Inflammatory macrophage treated with lipopolysaccharide for 4 hours (primary cell): ENCODE measurements at regions not wholly inside any gene's neighbourhood (a gene's known extent, or its start where the extent isn't known, plus 50 kb on each side); places are given as distances from the start of the nearest gene placed in this dataset.
A peak's percentile ranks its signal among the peaks of the same experiment; 100 is the strongest.
"Not testable (repeated sequence)": the region's sequence is repeated elsewhere in the genome, so short reads cannot be mapped to it uniquely, and the experiment has no call there.

Experiments used
- DNase-seq: peaks from one replicate; pipeline ENCODE4 v3.0.0-alpha.2; 2020

- DNase-seq, result no peak
Observed at GRCh38 chr1:71345491-71345890, 264.7 kb upstream of the ZRANB2 start.

DNA sequence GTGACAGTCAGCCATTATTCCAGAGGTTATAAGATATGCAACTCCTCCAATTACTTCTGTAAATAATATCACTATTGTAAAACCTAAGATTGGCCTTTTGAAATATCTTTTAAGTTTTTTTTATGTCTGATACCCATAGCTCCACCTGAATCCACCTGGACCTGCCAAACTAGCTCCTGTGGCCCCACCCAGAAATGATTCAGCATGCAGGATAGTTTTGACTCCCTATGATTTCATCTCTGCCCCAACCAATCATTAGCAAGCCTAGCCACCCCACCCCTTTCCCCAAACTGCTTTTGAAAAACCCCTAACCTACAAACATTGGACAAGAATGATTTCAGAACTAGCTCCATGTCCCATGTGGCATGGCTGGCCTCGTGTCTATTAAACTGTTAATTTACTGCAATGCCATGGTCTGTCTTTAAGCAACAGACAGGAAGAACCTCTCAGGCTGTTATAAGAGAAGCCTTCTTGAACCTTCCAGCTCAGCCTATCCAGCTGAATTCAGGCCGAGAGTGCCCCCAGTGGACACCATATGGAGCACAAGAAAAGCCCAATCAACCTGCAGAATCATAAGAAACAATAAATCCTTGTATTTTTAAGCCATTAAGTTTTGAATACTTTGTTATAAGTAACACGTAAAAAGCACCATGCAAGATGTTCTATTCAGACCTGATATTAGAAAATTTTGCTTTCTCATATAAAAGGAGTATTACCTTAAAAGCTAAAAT is 263.0 kb upstream of the ZRANB2 start:
- DNase-seq, result no peak

DNA sequence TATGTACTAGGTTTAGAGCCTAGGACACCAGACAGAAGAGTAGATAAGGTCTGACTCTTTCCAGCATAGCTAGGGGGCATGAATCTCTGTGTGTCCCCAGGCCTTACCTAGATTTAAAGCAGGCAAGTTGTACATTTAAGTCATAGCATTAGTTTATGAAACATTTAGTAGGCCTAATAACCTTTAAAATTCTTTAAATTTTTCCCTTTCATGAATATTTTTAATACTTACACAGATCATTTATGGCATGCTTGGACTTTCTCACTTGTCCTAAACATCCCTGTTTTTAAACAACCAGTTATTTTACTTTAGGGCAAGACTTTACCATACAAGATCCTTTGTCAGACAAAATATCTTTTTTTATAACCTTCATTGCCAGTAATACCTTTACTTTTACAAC is 258.4 kb upstream of the ZRANB2 start:
- DNase-seq, result no peak

GRCh38 chr1:71330991-71331390 is 250.2 kb upstream of the ZRANB2 start:
- no peak for DNase-seq

DNA sequence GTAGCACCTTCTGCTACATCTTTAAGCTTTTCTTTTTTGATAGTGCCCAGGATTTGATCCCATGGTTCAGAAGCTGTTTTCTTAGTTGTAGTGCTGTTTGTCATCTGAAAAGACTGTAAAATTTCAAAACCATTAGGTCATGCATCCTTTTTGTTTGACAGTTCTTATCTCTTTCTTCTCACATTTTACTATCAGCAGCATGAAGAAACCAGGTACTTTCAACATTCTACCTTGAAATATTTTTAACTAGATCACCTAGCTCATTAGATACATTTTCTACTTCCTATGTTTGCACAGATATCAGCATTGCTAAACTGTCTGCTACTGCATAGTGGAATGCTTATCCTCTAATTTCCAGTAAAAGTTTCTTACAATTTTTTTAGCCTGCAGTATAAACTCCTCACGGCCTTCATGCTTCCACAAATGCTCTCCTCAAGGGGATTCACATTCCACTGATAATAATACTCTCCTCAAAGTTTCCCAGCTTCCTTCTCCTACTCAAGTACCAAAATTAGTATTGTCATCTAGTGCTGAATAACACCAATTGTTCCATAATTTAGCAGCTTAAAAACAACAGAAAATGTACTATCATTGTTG is 243.9 kb upstream of the ZRANB2 start:
- DNase-seq, result no peak

- DNase-seq, result no peak
Observed at GRCh38 chr1:71312545-71312944, 231.7 kb upstream of the ZRANB2 start.

GRCh38 chr1:71311376-71311775 is 230.5 kb upstream of the ZRANB2 start:
- DNase-seq, result no peak

GRCh38 chr1:71307451-71307850 is 226.6 kb upstream of the ZRANB2 start:
- DNase-seq, result no peak

GRCh38 chr1:71304125-71304524 is 223.3 kb upstream of the ZRANB2 start:
- no peak for DNase-seq

- DNase-seq, result no peak
Observed at GRCh38 chr1:71303617-71304041, 222.8 kb upstream of the ZRANB2 start.

DNA sequence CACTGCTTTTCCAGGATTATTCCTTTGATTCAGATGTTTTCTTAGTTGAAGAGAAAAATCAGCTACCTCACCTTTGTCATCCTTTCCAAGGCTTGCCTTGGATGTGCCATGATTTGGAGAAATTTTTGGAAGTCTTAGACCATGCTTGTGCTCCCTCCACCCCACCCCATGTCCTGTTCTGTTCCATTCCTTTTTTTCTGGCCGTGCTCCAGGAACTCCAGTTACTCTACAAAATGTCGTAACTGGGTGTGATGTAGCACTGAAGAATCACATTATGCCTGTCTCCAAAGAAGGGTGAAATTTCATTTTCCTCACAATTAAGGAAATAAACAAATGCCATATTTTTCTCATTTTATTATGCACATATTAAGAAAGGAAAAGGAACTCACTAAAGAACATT is 217.8 kb upstream of the ZRANB2 start:
- no peak for DNase-seq

DNA sequence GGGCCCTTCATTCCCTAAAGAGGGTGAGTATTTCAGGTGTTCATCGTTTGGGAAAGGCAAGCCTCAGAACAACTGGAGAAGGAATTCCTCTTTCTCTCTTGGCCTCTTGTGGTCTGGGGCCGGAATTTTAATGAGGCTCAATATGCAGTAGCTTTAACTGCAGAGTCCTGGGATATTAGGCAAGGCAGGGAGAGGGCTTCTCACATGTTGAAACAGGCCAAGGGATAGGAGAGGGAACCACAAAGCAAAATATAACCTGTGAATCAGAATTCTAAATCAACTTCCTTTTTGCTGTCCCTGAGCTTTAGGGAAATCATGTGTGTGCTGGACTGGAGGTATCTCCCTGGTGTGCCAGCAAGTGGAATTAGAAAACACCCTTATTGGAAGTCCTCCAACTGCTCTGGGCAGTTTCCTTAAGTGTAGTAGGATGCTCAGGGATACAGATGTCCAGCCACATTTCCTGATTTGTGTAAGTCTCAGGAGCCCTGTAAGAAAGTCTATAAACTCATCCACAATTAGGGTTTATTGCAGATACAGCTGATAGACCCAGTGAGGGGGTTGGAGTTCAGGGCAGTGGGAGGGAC is 215.8 kb upstream of the ZRANB2 start:
- no peak for DNase-seq

DNA sequence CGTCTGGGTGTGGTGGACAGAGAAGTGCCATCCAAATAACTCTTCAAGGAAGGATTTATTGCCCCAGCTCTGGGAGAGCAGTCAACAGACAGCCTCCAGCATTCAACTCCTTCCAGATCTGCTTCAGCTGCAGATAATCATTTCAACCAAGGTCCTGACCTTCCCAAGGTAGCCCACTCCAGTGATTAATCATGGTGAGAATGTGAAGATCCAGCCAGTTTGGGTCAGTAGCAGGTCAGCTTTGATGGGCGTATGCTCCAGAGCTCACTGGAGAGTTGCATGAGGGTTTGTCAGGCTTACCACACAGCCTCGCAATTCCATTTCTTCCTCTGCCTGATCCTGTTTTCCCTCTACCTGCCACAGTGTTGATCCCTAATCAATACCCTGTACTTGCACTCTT is 214.5 kb upstream of the ZRANB2 start:
- DNase-seq, result no peak

DNA sequence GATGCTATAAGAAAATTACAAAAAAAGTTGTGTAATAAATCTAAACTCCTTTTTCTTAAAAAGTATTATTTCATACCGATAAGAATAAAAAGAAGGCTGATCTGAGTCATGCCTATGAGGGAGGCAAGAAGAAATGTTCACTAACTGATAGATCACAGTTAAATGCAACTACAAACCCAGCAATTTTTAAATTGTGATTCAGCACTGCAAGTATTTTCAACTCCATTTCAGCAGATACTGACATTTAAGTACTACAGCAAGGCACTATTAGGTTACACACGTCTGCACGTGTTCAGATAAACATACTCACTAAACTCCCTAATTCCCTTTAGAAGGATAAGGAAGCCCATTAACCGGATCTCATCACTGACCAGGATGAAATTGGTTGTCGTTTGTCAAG is 213.3 kb upstream of the ZRANB2 start:
- DNase-seq, result no peak

GRCh38 chr1:71292203-71292602 is 211.4 kb upstream of the ZRANB2 start:
- DNase-seq, result no peak

DNA sequence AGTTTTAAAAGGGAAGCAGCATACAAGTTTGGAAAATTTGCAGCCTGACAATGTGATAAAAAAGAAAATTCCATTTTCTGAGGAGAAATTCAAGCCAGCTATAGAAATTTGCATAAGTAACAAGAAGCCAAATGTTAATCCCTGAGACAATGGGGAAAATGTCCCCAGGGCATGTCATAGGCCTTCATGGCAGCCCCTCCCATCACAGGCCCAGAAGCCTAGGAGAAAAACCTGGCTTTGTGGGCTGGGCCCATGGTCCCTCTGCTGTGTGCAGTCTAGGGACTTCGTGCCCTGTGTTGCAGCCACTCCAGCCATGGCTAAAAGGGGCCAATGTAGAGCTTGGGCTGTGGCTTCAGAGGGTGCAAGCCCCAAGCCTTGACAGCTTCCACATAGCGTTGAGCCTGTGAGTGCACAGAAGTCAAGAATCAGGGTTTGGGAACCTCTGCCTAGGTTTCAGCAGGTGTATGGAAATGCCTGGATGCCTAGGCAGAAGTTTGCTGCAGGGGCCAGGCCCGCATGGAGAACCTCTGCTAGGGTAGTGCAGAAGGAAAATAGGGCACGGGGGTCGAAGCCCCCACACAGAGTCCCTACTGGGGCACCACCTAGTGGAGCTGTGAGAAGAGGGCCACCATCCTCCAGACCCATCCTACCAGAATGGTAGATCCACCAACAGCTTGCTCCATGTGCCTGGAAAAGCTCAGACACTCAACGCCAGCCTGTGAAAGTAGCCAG is 209.8 kb upstream of the ZRANB2 start:
- DNase-seq, result not testable (repeated sequence)

DNA sequence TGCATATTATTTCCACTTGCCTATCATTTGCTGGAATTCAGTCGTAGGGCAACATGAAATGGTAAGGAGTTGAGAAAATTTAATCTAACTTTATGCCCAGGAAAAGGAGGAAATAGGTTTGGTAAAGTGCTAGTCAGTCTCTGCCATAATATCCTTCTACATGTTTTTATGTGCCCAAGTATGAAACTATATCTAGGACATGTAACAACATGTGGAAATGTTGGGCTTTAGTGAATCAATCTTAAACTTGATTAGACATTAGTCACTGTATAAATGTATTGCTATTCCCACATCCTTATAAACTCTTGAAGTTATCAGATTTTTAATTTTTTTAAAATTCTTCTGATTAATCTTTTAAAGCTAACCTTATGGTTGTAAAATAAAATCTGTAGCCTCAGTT is 204.7 kb upstream of the ZRANB2 start:
- DNase-seq, result no peak

DNA sequence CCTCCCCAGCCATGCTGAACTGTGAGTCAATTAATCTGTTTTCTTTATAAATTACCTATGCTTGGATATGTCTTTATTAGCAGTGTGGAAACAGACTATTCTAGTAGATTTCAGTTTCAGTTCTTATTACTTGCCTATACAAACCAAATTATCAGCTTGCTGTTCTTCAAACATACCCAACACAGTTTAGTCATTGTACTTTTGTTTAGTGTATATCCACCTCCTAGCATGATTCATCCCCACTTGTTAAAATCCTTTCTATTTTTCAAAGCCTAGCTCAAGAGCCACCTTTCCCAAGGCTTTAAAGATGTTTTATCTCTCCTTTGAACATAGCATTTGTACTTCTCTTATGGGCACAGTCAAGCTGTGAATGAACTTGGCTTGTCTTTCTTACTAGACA is 195.6 kb upstream of the ZRANB2 start:
- no peak for DNase-seq

GRCh38 chr1:71273334-71273733 is 192.5 kb upstream of the ZRANB2 start:
- DNase-seq, result no peak

GRCh38 chr1:71270394-71270915 is 189.6 kb upstream of the ZRANB2 start:
- no peak for DNase-seq

GRCh38 chr1:71269818-71270217 is 189.0 kb upstream of the ZRANB2 start:
- DNase-seq, result peak; percentile 32

DNA sequence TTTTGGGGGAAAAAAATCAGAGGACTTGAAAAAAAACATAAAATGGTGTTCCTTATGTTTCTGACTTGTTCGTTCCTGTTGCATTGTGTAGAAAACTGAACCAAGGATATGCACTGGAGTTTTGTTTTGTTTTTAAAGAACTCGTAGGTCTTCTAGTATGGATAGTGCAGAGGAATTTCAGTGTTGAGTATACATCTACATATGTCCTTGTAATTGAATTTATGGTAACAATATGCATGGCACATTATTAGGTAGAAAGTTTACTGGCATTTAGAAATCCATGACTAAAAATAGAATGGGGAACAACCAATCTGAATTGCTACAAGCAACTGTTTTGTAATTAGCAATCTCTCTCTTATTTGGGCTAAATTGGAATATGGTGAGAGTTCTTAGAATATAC is 188.3 kb upstream of the ZRANB2 start:
- no peak for DNase-seq

GRCh38 chr1:71267220-71267619 is 186.4 kb upstream of the ZRANB2 start:
- DNase-seq, result no peak

GRCh38 chr1:71264039-71264438 is 183.2 kb upstream of the ZRANB2 start:
- DNase-seq, result no peak
